ENCODE measurements at regions not wholly inside any gene's neighbourhood (a gene's known extent, or its start where the extent isn't known, plus 50 kb on each side); places are given as distances from the start of the nearest gene placed in this dataset.
"Not testable (repeated sequence)": the region's sequence is repeated elsewhere in the genome, so short reads cannot be mapped to it uniquely, and the experiment has no call there.

GRCh38 chr5:71907001-71907588 lies 188.0 kb downstream of the CARTPT start:
- DNase-seq (ENCODE audit: low read depth) = no peak

- DNase-seq (ENCODE audit: low read depth) = no peak
Measured at GRCh38 chr5:71907608-71908145, 188.6 kb downstream of the CARTPT start.

- no peak for DNase-seq (ENCODE audit: low read depth)
Measured at GRCh38 chr5:71910741-71911140, 191.7 kb downstream of the CARTPT start.

- no peak for DNase-seq (ENCODE audit: low read depth)
Measured at GRCh38 chr5:71912021-71912420, 192.9 kb downstream of the CARTPT start.

GRCh38 chr5:71914281-71914680 lies 193.0 kb upstream of the MAP1B start:
- DNase-seq (ENCODE audit: low read depth) = no peak

- DNase-seq (ENCODE audit: low read depth) = no peak
Measured at GRCh38 chr5:71922584-71923106, 184.6 kb upstream of the MAP1B start.

GRCh38 chr5:71923755-71924154 lies 183.5 kb upstream of the MAP1B start:
- DNase-seq (ENCODE audit: low read depth) = no peak

GRCh38 chr5:71924325-71924724 lies 182.9 kb upstream of the MAP1B start:
- DNase-seq (ENCODE audit: low read depth) = no peak

GRCh38 chr5:71924980-71925379 lies 182.3 kb upstream of the MAP1B start:
- DNase-seq (ENCODE audit: low read depth) = no peak

GRCh38 chr5:71925608-71926091 lies 181.6 kb upstream of the MAP1B start:
- no peak for DNase-seq (ENCODE audit: low read depth)

GRCh38 chr5:71929003-71929402 lies 178.3 kb upstream of the MAP1B start:
- DNase-seq (ENCODE audit: low read depth) = no peak

- not testable (repeated sequence) for DNase-seq (ENCODE audit: low read depth)
Measured at GRCh38 chr5:71930554-71930953, 176.7 kb upstream of the MAP1B start.

- DNase-seq (ENCODE audit: low read depth) = no peak
Measured at GRCh38 chr5:71932131-71932654, 175.1 kb upstream of the MAP1B start.

GRCh38 chr5:71932655-71933338 lies 174.5 kb upstream of the MAP1B start:
- no peak for DNase-seq (ENCODE audit: low read depth)

- no peak for DNase-seq (ENCODE audit: low read depth)
Measured at GRCh38 chr5:71934322-71934721, 173.0 kb upstream of the MAP1B start.

GRCh38 chr5:71937921-71938698 lies 169.2 kb upstream of the MAP1B start:
- no peak for DNase-seq (ENCODE audit: low read depth)

GRCh38 chr5:71938895-71939294 lies 168.4 kb upstream of the MAP1B start:
- no peak for DNase-seq (ENCODE audit: low read depth)

- no peak for DNase-seq (ENCODE audit: low read depth)
Measured at GRCh38 chr5:71939452-71940230, 167.6 kb upstream of the MAP1B start.

GRCh38 chr5:71943874-71944273 lies 163.4 kb upstream of the MAP1B start:
- no peak for DNase-seq (ENCODE audit: low read depth)

- DNase-seq (ENCODE audit: low read depth) = no peak
Measured at GRCh38 chr5:71945436-71945835, 161.8 kb upstream of the MAP1B start.

- DNase-seq (ENCODE audit: low read depth) = no peak
Measured at GRCh38 chr5:71946343-71947030, 160.8 kb upstream of the MAP1B start.
